NCI-H1092 (cell line): ENCODE measurements at regions not wholly inside any gene's neighbourhood (a gene's known extent, or its start where the extent isn't known, plus 50 kb on each side); places are given as distances from the start of the nearest gene placed in this dataset.
A peak's percentile ranks its signal among the peaks of the same experiment; 100 is the strongest.

Experiments used
- DNase-seq: peaks from one replicate; lab custom pipeline; 2025; lab: John Stamatoyannopoulos, UW

DNA sequence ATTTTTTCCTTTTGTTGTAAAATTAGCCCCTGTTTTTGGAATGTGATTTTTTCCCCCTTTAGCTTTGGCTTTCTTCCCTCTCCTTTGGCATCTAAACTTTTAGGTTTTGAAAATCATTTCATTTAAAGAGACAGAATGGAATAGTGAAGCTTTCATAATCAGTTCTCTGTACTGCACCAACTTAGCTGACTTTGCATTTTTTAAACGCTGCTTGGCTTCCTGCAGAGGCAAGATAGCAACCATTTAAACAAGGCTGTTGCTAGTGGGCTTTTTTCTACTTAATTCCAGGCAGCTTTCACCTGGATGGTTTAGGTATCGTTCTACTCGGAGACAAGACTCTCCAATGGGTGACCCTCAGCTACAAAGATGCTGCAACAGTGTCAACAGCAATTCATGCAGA, 267.9 kb upstream of the PKDCC start:
- DNase-seq = no peak

DNA sequence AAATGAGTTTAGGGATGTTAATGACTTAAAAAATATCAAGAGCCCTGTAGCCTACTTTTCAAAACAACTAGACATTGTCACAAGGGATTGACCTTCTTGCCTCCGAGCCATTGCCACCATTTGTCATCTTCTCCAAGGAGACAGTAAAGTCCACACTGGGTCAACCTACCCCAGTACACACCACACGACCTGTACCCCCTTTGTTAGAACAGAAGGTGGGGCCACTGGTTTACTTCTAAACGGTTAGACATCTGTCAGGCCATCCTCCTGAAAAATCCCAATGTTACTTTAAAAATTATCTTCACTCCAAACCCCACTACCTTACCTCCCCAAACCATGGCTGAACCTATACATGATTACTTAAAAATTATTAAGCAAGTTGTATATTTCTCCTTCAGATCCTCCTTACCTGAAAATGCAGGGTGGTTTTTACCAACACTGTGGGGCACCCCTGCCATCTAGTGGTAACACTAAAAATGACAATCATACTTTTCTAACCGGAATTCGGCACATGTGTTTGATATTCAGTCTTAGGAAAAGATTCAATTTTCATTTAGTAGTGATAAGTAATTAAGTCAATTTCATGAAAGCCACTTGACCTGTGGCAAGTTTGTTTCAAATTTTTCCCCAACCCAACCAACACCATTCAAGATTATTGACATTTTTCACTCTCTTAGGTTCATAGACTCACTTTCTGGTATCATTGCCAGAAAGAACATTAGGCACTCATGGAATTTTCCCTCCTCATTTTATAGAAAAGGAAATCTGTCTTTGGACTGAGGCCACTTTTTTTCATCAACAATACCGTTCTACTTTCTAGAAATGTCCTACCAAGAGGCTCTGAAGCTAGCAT, 265.3 kb upstream of the PKDCC start:
- DNase-seq = no peak

DNA sequence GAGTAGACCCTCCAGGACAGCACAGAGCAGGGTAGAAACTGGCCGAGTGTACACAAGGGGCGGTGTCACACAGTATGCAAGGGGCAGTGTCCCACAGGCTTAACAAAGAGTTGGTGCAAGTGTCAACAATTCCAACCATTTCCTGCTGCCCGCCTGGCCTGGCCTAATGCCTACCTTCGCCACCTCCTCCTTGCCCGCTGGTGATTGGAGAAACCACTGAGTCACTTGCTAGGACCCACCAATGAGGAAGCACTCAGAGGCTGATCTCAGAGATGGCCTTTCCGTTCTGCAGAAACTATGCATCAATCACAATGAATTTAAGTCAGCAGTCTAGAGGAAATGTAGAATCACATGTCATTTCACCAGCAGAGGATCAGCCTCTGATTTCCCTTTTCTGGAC, 263.3 kb upstream of the PKDCC start:
- no peak for DNase-seq

- DNase-seq = no peak
Measured at GRCh38 chr2:41785251-41786022, 262.4 kb upstream of the PKDCC start.

DNA sequence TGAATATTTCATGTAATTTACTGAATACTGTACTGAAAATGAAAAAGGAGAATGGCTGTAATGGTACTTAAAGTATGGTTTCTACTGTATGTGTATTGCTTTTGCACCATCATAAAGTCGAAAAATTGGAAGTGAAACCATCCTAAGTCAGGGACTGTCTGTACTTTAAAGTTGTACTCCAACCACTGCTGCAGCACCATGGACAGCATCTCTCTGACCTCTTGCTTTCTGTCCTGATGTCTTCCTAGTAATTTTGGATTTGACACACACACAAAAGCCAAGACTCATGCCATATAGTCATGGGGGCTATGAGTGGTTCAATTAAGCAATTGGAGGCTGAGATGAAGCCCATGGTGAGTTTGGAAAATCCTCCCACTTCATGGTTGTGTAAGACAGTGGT, 256.3 kb upstream of the PKDCC start:
- no peak for DNase-seq

GRCh38 chr2:41803361-41803760, 244.5 kb upstream of the PKDCC start:
- DNase-seq = no peak

- DNase-seq = no peak
Measured at GRCh38 chr2:41806286-41806685, 241.5 kb upstream of the PKDCC start.

DNA sequence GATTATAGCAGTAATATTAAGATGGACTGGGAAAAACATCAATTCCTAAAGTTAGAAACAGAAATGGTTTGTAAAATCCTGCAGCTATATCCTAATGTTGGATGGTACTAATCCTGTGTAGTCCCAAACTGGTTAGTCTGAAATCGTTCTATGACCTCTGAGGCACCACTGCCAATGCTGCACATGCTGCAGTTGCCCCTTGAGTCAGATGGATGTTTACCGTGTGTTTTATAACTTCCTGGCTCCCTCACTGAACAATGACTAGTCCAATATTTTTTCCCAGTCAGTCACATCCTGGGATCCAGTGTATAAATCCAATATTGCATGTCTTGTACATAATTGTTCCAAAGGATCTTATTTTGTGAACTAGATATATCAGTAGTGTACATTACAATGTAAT, 226.7 kb upstream of the PKDCC start:
- no peak for DNase-seq

DNA sequence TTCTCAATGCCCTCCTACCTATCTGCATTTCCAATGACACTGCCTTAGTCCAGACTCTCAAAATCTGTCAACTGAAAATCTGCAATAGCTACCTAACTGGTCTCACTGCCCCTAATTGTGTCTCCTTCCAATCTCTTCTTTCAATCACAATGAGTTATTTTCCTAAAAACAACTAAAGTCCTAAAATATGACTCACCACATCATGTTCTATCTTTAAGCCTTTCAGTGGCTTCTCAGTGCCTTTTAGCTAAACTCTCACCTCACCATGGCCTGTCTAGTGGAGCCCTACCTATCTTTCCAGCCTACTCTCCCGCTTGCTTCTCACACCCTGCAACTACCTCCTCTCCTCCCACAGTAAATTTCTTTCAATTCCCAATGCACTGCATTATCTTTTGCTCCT, 220.9 kb upstream of the PKDCC start:
- no peak for DNase-seq

DNA sequence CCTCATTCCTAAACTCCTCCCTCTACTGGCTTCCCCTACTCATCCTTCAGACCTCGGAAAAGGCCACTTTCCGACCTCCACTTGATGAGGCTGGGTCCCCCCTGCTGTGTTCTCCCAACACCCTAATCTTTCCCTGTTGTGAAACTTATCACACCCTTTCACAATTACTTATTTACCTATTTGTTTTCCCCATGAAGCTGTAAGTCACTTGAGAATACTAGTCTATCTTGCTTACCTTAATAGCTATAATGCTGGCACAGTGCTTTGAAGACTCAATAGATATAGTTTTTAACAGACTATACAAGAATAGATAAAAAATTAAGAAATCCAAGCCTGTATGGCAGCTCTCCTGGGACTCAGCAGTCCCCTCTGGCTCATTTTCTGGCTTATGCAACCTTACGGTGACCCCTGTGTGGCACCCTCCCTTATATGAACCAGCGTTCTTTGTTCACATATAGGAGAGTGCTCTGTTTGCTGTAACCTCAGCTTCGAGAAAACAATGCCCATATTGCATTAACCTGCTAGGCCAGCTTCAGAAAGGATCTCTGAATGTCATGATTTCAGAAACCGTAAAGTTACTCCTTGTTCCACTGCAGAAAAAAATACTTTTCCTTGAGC, 220.4 kb upstream of the PKDCC start:
- no peak for DNase-seq

DNA sequence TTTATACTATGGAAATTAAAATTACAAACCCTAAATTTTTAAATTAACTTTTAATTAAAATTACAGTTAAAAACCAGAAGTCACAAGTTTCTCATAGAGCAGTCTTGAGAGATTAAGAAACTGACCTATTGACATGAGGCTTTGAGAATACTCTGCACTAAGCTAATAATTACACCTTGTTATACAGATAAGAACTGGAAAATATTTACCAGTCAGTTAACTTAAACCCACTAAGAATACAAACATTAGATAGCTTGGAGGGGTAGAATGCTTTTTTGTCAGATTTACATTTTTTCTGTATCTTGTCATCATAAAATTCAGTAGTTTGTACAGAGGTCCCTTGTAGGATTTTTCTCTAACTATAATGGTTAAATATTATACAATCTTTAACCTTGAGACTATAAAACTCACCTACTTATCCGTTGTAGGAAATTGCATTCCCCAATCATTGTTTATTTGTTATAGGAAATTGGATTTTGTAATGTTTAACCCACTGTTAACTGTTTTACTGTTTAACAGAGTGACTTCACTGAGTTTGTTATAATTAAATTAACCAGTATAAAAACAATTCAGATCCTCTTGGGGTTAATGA, 219.7 kb upstream of the PKDCC start:
- no peak for DNase-seq

GRCh38 chr2:41829052-41829451, 218.8 kb upstream of the PKDCC start:
- no peak for DNase-seq

DNA sequence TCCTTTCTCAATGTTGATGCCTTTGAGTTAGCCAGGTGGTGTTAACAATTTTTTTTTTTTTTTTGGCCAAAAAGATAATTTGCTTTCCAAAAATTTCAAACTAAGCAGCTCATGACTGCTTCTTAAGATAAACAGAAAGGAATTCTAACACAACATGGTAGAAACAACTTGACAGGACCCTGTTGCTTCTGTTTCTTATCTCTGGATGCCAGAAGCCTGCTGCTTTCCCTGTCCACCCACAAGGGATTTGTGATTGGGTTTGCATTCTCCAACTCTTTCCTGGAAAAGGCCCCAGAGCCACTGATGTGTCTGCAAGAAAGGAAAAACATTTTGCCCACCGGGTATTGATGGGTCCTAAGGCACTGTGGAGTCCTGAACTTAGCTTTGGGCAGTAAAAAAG, 217.2 kb upstream of the PKDCC start:
- DNase-seq = no peak

DNA sequence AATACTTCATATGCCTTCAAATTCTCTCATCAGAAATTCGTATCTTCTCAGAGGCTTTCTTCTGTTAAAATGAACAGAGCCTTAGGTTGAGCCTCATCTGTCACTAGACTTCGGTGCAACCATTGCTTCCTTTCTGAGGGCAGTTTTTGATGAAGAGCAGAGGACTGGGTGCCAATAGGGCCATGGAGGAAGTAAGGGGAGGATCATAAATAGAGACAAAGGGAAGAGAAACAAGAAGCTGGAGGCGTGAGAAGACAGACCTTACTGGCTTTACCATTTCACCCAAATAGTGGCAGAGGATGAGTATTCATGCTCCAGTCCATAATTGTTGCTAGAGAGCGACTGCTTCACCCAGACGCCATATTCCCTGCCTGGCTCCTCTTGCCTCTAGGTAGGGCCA, 215.6 kb upstream of the PKDCC start:
- DNase-seq = no peak

DNA sequence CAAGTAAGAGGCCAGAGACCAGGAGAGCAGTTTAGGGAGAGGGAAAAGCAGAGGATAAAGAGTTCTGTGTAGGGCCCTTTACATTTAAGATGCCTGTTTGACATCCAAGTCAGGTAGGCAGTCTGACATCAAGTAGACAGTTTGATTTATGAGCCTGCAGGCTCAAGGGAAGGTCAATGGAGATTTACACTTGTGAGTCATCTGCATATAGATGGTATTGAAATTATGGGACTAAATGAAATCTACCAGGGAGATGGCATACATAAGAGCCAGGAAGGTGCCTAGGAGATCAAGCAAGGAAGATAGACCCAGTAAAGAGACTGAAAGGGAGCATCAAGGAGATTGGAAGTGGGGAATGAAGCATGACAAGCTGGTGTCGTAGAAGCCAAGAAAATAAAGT, 212.4 kb upstream of the PKDCC start:
- DNase-seq = no peak

DNA sequence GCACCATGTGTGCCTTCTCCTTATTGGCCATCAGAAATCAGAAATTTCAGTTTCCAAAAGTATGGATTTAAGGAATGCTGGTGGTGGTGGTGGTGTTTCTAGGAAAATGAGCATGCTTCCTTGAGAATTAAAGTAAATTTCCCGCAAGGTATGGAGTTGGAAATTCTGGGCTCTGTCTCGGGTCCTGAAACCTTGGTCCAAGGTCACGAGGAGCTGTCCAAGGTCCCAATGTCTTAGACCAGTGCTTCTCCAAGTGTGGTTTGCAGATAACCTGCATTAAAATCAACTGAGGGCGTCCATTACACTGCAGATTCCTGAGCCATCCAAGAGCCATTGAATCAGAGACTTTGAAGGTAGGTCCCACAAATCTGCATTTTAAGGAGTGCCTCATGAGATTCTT, 210.9 kb upstream of the PKDCC start:
- no peak for DNase-seq

GRCh38 chr2:41837610-41838009, 210.2 kb upstream of the PKDCC start:
- no peak for DNase-seq

- peak; percentile 89 for DNase-seq
Measured at GRCh38 chr2:41840702-41841551, 206.9 kb upstream of the PKDCC start.

GRCh38 chr2:41846962-41847361, 200.9 kb upstream of the PKDCC start:
- DNase-seq = no peak

GRCh38 chr2:41847744-41848441, 199.9 kb upstream of the PKDCC start:
- DNase-seq = no peak

- no peak for DNase-seq
Measured at GRCh38 chr2:41851554-41851953, 196.3 kb upstream of the PKDCC start.
